Endometrial microvascular endothelial cells (primary cell): ENCODE measurements at regions not wholly inside any gene's neighbourhood (a gene's known extent, or its start where the extent isn't known, plus 50 kb on each side); places are given as distances from the start of the nearest gene placed in this dataset.

Experiments used
- in situ Hi-C: cut with HindIII; loops from 2 replicates; pipeline ENCODE4 v1.10.0; 2017; ENCODE audit warnings: low sequenced_read_pairs, low pct_unique_long_range_greater_than_20kb; ENCODE audit errors: inconsistent ontology term

DNA sequence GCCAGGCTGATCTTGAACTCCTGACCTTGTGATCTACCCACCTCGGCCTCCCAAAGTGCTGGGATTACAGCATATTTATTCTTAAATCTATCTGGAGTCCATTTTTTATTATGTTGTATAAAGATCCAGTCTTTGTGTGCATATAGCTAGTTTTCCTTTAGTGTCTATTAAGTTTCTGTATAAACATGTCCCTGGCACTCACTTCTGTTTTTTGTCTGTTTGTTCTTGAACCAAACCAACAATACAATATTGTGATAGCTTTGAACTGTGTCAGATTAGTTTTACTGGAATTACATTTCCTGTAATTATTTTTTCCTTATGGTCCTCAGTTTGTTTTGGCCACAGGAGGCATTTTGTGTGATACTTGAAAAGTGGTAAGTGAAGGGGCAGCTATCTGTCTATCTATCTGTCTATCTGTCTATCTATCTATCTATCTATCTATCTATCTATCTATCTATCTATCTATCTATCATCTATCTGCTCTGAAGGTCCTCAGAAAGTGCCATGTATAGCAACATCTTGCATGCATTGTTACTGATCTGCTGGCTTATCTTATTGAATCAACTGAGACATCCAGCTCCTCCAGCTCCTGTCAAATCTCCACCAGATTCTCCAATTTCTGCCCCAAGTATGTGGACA, 70.9 kb upstream of the ACVR1 start:
- in situ Hi-C loops = no loop called here

DNA sequence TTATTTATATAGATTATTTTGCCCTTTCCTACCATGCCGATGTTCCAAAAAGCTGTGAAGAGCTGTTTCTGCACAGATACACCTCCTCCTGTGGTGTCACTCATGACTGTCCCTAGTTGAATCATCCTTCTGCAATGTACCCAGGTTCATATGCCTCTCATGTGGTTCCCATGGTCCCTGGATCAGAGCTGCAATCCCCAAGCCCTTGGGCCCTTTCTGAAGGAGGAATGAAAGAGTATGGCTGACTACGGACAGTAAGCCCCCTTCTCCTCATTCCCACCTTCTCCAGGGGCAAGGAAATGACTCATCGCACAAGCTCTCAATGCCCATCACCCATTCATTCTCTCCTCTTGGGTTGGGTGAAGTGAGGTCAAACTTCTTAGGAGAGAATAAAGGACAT, 63.9 kb upstream of the ACVR1 start:
- in situ Hi-C loops = no loop called here

DNA sequence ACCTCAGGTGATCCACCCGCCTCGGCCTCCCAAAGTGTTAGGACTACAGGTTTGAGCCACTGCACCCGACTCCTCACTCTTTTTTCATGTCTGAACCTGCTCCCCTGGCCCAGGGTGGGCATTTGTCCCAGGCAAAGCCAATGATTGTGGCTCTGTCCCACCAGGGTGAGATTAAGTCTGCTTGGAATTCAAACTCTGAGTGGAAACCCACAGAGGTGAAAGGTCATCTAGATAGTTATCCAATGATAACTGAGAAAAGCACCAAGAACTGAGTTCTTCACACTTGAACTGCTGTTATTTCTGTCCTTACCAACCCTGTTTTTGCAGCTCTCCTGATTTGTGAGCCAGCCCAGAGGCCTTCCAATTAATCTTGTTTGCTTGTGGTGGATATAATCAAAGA, 62.4 kb upstream of the ACVR1 start:
- in situ Hi-C loops = no loop called here

DNA sequence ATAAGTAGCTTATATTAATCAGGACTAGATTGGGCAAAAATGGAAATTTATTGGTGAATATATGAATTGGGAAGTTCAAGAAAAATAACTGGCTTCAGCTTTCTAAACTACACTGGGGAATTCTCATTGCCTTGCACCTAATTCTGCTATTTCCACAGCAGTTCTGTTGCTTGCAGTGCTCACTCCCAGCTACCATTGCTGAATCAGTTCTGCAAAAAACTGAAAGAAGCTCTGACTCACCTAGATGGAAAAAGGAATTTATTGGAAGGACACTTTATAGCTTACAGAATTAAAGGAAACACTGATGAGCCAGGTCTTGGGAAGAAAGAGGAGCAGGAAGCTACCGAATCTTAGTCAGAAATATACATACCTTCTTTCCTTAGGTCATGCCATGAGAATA, 60.3 kb upstream of the ACVR1 start:
- in situ Hi-C loops = no loop called here

DNA sequence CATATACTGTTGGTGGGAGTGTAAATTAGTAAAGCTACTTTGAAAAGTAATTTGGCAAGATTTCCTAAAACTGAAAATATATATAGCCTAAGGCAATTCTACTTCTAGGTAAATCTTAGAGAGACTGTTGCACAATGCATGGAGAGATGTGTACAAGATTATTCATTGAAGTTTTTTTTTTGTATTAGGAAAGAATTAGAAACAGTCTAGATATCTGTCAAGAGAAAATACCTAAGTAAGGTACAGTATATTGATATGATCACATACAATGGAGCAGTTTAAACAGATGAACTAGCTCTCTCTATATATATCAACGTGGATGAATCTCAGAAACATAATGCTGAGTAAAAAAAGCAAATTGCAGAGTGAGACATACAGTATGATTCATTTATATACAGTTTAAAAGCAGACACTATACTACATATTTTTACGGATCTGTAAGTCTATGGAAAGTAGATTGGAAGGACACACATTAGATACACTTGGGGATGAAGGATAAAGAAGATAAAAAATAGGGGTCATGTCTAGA, 59.3 kb upstream of the ACVR1 start:
- in situ Hi-C loops = no loop called here

DNA sequence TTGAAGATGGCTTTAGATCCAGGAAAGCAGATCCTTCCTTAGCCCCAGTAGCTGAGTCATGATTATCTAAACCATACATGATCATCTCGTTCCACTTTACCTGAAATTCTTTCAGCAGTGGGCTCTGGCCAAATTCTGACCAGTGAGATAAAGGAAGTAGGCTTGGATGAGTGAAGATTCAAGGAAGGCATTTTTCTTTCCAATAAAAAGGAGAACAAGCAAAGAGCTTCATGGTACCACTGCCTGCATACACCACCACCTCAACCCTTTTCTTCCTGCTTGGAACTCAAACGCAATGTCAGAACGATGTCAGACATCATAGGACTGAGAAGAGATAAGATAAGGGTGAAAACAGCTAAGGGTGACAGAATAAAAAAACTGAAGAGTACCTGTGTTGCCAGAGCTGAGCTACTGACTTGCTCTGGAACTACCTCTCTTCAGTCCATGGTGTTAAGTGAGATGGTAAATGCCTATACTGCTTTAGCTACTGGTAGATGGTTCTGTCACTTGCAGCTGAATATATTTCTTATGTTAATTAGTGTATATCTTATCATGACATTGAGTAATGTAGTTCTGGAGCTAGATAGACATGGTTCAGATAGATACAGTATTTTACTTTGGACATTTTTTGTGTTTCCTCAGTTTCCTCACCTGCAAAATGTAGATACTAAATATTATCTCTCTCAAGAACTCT, 58.7 kb upstream of the ACVR1 start:
- in situ Hi-C loops = no loop called here

DNA sequence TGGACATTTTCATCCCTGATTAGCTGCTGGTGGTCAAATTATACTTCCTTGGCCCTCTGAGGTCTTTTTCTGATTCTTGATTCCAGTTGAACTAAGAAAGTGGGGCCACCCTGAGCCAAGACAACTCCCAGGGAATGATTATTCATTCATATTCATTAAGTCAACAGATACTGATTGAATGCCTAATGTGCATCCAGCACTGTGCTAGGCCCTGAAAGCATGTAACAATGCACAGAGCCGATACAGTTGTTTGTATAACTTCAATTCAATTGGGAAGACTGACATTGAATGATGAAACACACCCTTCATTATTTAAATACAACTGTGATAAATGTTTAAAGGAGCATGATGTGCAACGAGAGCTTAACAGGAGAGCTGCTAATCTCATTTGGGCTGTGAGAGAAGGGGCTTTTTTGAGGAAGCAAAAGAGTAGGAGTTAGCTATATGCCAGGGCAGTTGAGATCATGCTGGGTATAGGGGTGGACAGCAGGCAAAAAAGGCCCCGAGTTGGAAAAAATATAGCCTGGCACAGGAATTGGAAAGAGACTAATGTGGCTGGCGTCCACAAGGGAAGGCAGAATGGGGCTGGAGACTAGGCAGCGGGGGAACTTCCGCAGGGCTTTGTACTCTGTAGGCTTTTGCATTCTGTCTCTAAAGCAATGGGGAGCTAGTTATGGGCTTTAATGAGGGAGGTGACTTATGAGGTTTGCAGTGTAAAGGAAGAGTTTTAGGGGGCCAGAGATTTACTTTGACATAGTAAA, 57.2 kb upstream of the ACVR1 start:
- in situ Hi-C loops = no loop called here

DNA sequence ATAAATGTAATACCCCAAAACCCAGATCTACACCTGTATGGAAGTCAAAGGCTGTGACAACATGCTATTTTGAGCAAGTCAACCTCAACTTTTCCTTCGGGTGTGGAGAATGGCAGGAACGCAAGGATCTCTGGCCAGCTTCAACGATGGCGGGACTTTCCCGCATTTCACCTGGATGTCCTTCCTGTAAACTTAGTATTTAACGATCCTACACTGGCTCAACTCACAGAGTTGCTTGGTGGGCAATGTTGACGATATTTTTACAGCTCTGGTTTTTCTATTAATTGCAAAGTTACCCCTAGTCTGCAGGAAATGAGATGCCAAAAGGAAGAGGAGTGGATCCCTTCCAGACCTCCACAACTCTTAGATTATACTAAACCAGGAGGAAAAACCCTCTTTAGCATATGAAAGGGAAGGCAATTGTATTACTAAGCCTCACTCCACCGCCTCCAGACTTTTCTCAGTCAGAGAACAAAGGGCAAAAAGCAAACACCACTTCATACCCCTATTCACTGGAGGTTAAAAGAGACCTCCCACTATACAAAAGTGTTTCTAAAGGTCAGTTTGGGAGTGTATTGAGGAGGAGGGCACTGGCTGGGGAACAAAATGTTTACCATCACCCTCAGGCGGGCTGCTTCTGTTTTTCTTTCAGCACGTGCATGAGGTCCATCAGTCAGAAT, 56.5 kb upstream of the ACVR1 start:
- in situ Hi-C loops = no loop called here

DNA sequence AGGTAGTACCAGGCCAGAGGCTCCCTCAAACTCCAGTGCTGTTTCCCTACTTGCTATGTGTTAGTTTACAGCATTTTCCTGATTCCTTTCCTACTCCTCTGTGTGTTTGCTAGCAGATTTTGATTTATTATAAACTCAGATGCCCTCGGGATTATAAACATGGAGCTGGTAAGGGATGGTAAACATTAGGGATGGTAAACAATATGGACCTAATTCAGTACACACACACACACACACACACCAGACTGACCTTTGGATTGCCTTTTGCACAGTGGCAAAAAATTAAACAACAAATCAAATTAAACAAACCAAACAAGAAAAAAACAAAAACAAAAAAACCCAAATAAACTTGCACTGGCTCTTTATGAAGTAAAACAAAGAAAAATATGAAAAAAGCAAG, 55.4 kb upstream of the ACVR1 start:
- in situ Hi-C loops = no loop called here

DNA sequence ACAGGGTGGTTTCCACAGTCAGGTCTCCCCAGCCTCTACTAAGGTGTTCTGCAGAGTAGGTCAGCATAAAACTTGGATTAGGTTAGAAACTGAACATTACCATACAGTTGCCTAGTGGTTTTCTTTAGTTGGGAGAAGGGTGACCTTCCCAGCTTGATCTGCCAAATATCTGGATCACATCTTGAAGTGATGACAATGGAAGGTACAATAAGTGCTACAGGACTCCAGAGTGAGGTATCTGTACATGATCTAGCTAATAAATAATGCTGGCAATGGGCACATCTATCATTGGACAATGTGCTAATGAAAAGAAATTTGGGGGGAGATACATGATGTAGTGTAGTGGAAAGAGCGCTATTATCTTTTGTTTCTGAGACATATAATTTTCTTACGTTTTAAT, 54.6 kb upstream of the ACVR1 start:
- in situ Hi-C loops = no loop called here

DNA sequence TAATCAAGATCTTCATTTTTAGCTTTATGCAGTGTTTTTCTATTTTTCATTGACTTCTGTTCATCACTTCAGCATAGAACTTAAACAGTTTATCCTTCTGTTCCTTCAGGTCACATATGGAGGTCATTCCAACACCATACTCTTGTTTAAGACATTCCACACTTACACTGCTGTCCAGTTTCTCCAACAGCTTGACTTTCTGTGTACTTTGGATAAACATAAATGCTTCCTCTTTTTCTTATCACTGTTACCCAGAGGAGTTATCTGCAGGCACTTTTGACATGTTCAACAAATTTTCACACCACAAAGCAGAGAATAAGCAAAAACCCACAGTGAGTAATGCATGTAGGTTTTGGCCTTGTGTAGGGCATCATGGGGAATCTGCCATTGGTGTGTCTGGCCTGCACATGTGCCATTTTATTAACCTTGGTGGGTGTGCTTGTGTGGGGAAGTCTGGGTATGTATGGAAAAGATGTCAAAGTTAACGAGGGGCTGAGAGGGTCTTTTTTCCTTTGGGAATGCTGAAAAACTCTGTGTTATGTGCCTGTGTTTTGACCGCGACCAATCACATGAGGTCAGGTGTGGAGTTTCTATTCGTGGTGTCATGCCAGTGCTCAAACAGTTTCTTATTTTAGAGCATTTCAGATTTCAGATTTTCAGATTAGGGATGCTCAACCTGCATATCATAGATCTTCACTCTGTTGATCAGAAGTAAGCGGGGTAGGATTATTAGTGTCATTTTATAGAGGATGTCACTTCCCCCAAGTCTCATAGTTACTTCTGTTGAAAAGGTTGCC, 53.9 kb upstream of the ACVR1 start:
- in situ Hi-C loops = no loop called here

DNA sequence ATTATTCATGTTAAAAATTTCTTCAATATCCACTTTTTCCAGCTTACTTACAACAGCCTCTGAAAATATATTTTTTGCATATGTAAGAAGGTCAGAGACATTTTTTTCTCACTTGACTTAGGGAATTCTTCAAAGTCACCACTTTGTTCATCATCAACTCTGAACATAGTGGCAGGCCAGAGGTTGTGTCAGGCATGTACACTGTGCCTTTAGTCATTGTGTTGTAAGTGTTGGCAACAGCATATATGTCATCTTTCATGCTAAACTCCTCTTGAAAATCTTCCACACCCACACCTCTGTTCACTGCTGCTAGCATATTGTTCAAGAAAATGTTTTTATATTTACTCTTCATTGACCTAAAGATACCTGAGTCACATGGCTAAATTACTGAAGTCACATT, 52.2 kb upstream of the ACVR1 start:
- in situ Hi-C loops = no loop called here

DNA sequence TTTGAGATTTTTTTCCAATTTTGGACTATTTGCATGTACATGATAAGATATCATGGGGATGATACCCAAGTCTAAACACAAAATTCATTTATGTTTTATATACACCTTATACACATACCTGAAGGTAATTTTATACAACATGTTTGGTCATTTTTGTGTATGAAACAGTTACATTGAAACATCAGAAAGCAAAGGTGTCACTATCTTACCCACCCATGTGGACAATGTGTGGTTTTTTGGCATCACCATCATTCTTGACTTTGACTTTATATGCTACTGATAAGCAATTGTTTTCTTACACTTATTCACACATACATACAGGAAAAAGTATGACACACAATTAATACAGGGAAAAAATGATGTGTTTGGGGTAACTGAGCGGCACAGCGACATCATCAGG, 51.0 kb upstream of the ACVR1 start:
- in situ Hi-C loops = no loop called here
